ENCODE measurements at regions not wholly inside any gene's neighbourhood (a gene's known extent, or its start where the extent isn't known, plus 50 kb on each side); places are given as distances from the start of the nearest gene placed in this dataset.

GRCh38 chr11:81449588-81450156 is 1284.0 kb downstream of the FAM181B start:
- H3K4me3 ChIP-seq (ENCODE audit: low read length), result no peak overlapping the region
- no peaks in the 10 kb centered on the region for H3K9me2 ChIP-seq (replicated peaks; ENCODE audit: control insufficient read depth, low read length)
- TF ChIP-seq, protein P1, sequence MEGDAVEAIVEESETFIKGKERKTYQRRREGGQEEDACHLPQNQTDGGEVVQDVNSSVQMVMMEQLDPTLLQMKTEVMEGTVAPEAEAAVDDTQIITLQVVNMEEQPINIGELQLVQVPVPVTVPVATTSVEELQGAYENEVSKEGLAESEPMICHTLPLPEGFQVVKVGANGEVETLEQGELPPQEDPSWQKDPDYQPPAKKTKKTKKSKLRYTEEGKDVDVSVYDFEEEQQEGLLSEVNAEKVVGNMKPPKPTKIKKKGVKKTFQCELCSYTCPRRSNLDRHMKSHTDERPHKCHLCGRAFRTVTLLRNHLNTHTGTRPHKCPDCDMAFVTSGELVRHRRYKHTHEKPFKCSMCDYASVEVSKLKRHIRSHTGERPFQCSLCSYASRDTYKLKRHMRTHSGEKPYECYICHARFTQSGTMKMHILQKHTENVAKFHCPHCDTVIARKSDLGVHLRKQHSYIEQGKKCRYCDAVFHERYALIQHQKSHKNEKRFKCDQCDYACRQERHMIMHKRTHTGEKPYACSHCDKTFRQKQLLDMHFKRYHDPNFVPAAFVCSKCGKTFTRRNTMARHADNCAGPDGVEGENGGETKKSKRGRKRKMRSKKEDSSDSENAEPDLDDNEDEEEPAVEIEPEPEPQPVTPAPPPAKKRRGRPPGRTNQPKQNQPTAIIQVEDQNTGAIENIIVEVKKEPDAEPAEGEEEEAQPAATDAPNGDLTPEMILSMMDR (IDR thresholded peaks at IDR 0.05; ENCODE audit: low read depth, low read length, poor library complexity, severe bottlenecking), result no peak
- no peak for TF ChIP-seq EZH2phosphoT487 (IDR thresholded peaks at IDR 0.05; ENCODE audit: borderline replicate concordance, low read length)
- no peaks in the 10 kb centered on the region for H4K20me1 ChIP-seq (ENCODE audit: control insufficient read depth, insufficient read depth, low read depth, low read length)
- H3K27me3 ChIP-seq (ENCODE audit: control insufficient read depth, low read length), result no peaks in the 10 kb centered on the region
- no peak overlapping the region for H3K27ac ChIP-seq (ENCODE audit: low read depth, low read length)
- no peak overlapping the region for H3K4me2 ChIP-seq (ENCODE audit: low read length)
- H3K9me3 ChIP-seq (ENCODE audit: control insufficient read depth, insufficient read depth, low read length), result no peaks in the 10 kb centered on the region; the same call in 1 of the 2 replicates
- H3F3A ChIP-seq (ENCODE audit: control insufficient read depth, insufficient read depth), result no peaks in the 10 kb centered on the region
- no peaks in the 10 kb centered on the region for H3K4me1 ChIP-seq (ENCODE audit: control insufficient read depth, low read length)
- H3K79me2 ChIP-seq (ENCODE audit: control insufficient read depth, low read length), result no peaks in the 10 kb centered on the region
- H3K36me3 ChIP-seq (ENCODE audit: control insufficient read depth, low read length), result no peaks in the 10 kb centered on the region

- H3K36me3 ChIP-seq (ENCODE audit: control insufficient read depth, low read length), result no peaks in the 10 kb centered on the region
- H3K4me1 ChIP-seq (ENCODE audit: control insufficient read depth, low read length), result no peaks in the 10 kb centered on the region
- TF ChIP-seq, protein P1 (IDR thresholded peaks at IDR 0.05; ENCODE audit: low read depth, low read length, poor library complexity, severe bottlenecking), result peak; percentile 9
- TF ChIP-seq EZH2phosphoT487 (IDR thresholded peaks at IDR 0.05; ENCODE audit: borderline replicate concordance, low read length), result no peak
- H3F3A ChIP-seq (ENCODE audit: control insufficient read depth, insufficient read depth), result no peaks in the 10 kb centered on the region
- no peaks in the 10 kb centered on the region for H3K9me2 ChIP-seq (replicated peaks; ENCODE audit: control insufficient read depth, low read length)
- H3K27ac ChIP-seq (ENCODE audit: low read depth, low read length), result no peak overlapping the region
- no peak overlapping the region for H3K4me2 ChIP-seq (ENCODE audit: low read length)
- no peak overlapping the region for H3K4me3 ChIP-seq (ENCODE audit: low read length)
- no peaks in the 10 kb centered on the region for H3K79me2 ChIP-seq (ENCODE audit: control insufficient read depth, low read length)
- no peaks in the 10 kb centered on the region for H4K20me1 ChIP-seq (ENCODE audit: control insufficient read depth, insufficient read depth, low read depth, low read length)
- H3K27me3 ChIP-seq (ENCODE audit: control insufficient read depth, low read length), result no peaks in the 10 kb centered on the region
- H3K9me3 ChIP-seq (ENCODE audit: control insufficient read depth, insufficient read depth, low read length), result no peaks in the 10 kb centered on the region
Observed at GRCh38 chr11:81444297-81444696, 1289.4 kb downstream of the FAM181B start.

- no peaks in the 10 kb centered on the region for H3K79me2 ChIP-seq (ENCODE audit: control insufficient read depth, low read length)
- H3K9me2 ChIP-seq (replicated peaks; ENCODE audit: control insufficient read depth, low read length), result no peaks in the 10 kb centered on the region
- H3K4me2 ChIP-seq (ENCODE audit: low read length), result no peak overlapping the region
- TF ChIP-seq, protein P1 (IDR thresholded peaks at IDR 0.05; ENCODE audit: low read depth, low read length, poor library complexity, severe bottlenecking), result no peak
- TF ChIP-seq EZH2phosphoT487 (IDR thresholded peaks at IDR 0.05; ENCODE audit: borderline replicate concordance, low read length), result no peak
- no peak overlapping the region for H3K4me3 ChIP-seq (ENCODE audit: low read length)
- no peaks in the 10 kb centered on the region for H3K27me3 ChIP-seq (ENCODE audit: control insufficient read depth, low read length)
- H3K27ac ChIP-seq (ENCODE audit: low read depth, low read length), result no peak overlapping the region
- H3K4me1 ChIP-seq (ENCODE audit: control insufficient read depth, low read length), result no peaks in the 10 kb centered on the region
- H3K9me3 ChIP-seq (ENCODE audit: control insufficient read depth, insufficient read depth, low read length), result no peaks in the 10 kb centered on the region
- H3F3A ChIP-seq (ENCODE audit: control insufficient read depth, insufficient read depth), result no peaks in the 10 kb centered on the region
- H3K36me3 ChIP-seq (ENCODE audit: control insufficient read depth, low read length), result no peaks in the 10 kb centered on the region
- no peaks in the 10 kb centered on the region for H4K20me1 ChIP-seq (ENCODE audit: control insufficient read depth, insufficient read depth, low read depth, low read length)
Observed at GRCh38 chr11:81432333-81432732, 1301.3 kb downstream of the FAM181B start.
